HCT116 (cell line): ENCODE measurements at regions not wholly inside any gene's neighbourhood (a gene's known extent, or its start where the extent isn't known, plus 50 kb on each side); places are given as distances from the start of the nearest gene placed in this dataset.
A peak's percentile ranks its signal among the peaks of the same experiment; 100 is the strongest.

ENCODE experiments used
- ATAC-seq: fragments of 200-7000 bp; cut with Tn5 transposase; 2 replicates; pipeline ENCODE4 v1.9.1; 2020; ENCODE audit warnings: mild to moderate bottlenecking, moderate library complexity
- BruUV-seq: library from RNA; stranded (reverse); fragments of 400-500 nt; replicated peaks from 2 replicates; lab custom pipeline; 2021; lab: Mats Ljungman, UMichigan
- CTCF ChIA-PET: fragments of 300-600 bp; sonication (Branson Sonifier 250); formaldehyde crosslinking; loops from one replicate; lab custom pipeline; 2021; ENCODE audit warnings: antibody characterized with exemption; lab: Charles Lee
- POLR2A ChIA-PET: fragments of 300-600, 350-600 bp; sonication (Branson Sonifier 250); formaldehyde crosslinking; loops from one replicate; lab custom pipeline; 2021; ENCODE audit warnings: antibody characterized with exemption; lab: Charles Lee
- RAD21 ChIA-PET, 2 experiments: fragments of 300-600 bp; sonication (Branson Sonifier 250); formaldehyde crosslinking; loops; one replicate each; lab custom pipeline; 2023; ENCODE audit warnings: low total read pairs in 2 of 2; ENCODE audit not compliant: uncharacterized antibody in 2 of 2, unreplicated experiment in 2 of 2, low non-redundant PET in 1 of 2; lab: Charles Lee
- DNase-seq: peaks from one replicate; pipeline ENCODE4 v3.0.0-alpha.2; 2010; ENCODE audit warnings: low read depth, low spot score
- H2AFZ ChIP-seq: fragments of 200-600 bp; shearing (Covaris generic), sonication (generic); 2 replicates; pipeline ENCODE4 v1.6.1; 2017; ENCODE audit warnings: low read depth, mixed run types, mixed read lengths, antibody characterized with exemption, low read length; ENCODE audit not compliant: poor library complexity, severe bottlenecking
- H3K27ac ChIP-seq: 2 replicates; pipeline ENCODE4 v1.5.1; 2012; ENCODE audit warnings: low read depth, low read length
- H3K27me3 ChIP-seq: fragments of 200-600 bp; sonication (generic); 2 replicates; pipeline ENCODE4 v1.6.1; 2016; ENCODE audit warnings: mixed run types, low read length, mixed read lengths; ENCODE audit not compliant: insufficient read depth
- H3K36me3 ChIP-seq, 2 experiments: fragments of 200-500 bp in 1 of 2; fragments of 200-600 bp in 1 of 2; sonication (Bioruptor generic) in 1 of 2; sonication (generic) in 1 of 2; 2 replicates each; pipeline versions ENCODE4 v1.5.1 to v1.6.1; 2014 to 2016; ENCODE audit warnings: low read length in 2 of 2, inconsistent platforms in 1 of 2, mixed read lengths in 1 of 2, mixed run types in 1 of 2; ENCODE audit not compliant: insufficient read depth in 2 of 2, control insufficient read depth in 1 of 2
- H3K4me1 ChIP-seq, 2 experiments: fragments of 200-600 bp in 1 of 2; sonication (generic) in 1 of 2; 2 replicates each; pipeline versions ENCODE4 v1.5.1 to v1.6.1; 2012 to 2017; ENCODE audit warnings: low read length in 2 of 2, inconsistent platforms in 1 of 2, mild to moderate bottlenecking in 1 of 2, mixed read lengths in 1 of 2, mixed run types in 1 of 2, moderate library complexity in 1 of 2; ENCODE audit not compliant: insufficient read depth in 2 of 2, control insufficient read depth in 1 of 2
- H3K4me2 ChIP-seq: fragments of 200-600 bp; sonication (generic); 2 replicates; pipeline ENCODE4 v1.6.1; 2017; ENCODE audit warnings: mixed run types, low read length, mixed read lengths
- H3K4me3 ChIP-seq, 2 experiments: fragments of 200-600 bp in 1 of 2; sonication (generic) in 1 of 2; replicated peaks in 1 of 2; 2 replicates each; pipeline ENCODE4 v1.5.1; 2011 to 2016; ENCODE audit warnings: low read length in 2 of 2, control low read depth in 1 of 2, low read depth in 1 of 2, mild to moderate bottlenecking in 1 of 2, mixed read lengths in 1 of 2, mixed run types in 1 of 2
- H3K79me2 ChIP-seq: fragments of 200-600 bp; sonication (generic); 2 replicates; pipeline ENCODE4 v1.6.1; 2017; ENCODE audit warnings: mild to moderate bottlenecking, mixed run types, low read length, moderate library complexity, mixed read lengths; ENCODE audit not compliant: insufficient read depth
- H3K9ac ChIP-seq: fragments of 200-600 bp; sonication (generic); 2 replicates; pipeline ENCODE4 v1.6.1; 2016; ENCODE audit warnings: low read length, mixed read lengths
- H3K9me2 ChIP-seq: fragments of 200-600 bp; sonication (generic), shearing (Covaris generic); 2 replicates; pipeline ENCODE4 v1.6.1; 2017; ENCODE audit warnings: mixed run types, mild to moderate bottlenecking, moderate library complexity; ENCODE audit not compliant: insufficient read depth
- H3K9me3 ChIP-seq, 2 experiments: fragments of 200-500 bp in 1 of 2; fragments of 200-600 bp in 1 of 2; sonication (Bioruptor generic) in 1 of 2; sonication (generic) in 1 of 2; 2 replicates each; pipeline ENCODE4 v1.6.1; 2014 to 2017; ENCODE audit warnings: low read length in 2 of 2, mixed read lengths in 2 of 2, inconsistent platforms in 1 of 2, low read depth in 1 of 2, mild to moderate bottlenecking in 1 of 2, mixed run types in 1 of 2, moderate library complexity in 1 of 2; ENCODE audit not compliant: control insufficient read depth in 1 of 2, insufficient read depth in 1 of 2
- H4K20me1 ChIP-seq: fragments of 200-600 bp; sonication (generic), shearing (Covaris generic); 2 replicates; pipeline ENCODE4 v1.6.1; 2017; ENCODE audit warnings: mixed run types, mild to moderate bottlenecking, moderate library complexity; ENCODE audit not compliant: insufficient read depth
- CBX3 ChIP-seq: IDR thresholded peaks from 2 replicates; pipeline ENCODE4 v1.6.1; 2012; ENCODE audit warnings: low read depth
- CEBPB ChIP-seq: IDR thresholded peaks from 2 replicates; pipeline ENCODE4 v1.6.1; 2012; ENCODE audit warnings: low read depth
- EZH2 ChIP-seq: fragments of 200-600 bp; sonication (generic); IDR thresholded peaks from 2 replicates; pipeline ENCODE4 v1.6.1; 2017; ENCODE audit warnings: antibody characterized with exemption, mixed run types
- EZH2phosphoT487 ChIP-seq: fragments of 200-600 bp; IDR thresholded peaks from 2 replicates; pipeline ENCODE4 v1.6.1; 2018; ENCODE audit warnings: antibody characterized with exemption, borderline replicate concordance
- FOSL1 ChIP-seq: IDR thresholded peaks from 2 replicates; pipeline ENCODE4 v1.6.1; 2012; ENCODE audit warnings: low read depth
- JUND ChIP-seq: IDR thresholded peaks from 2 replicates; pipeline ENCODE4 v1.6.1; 2012
- POLR2A ChIP-seq: IDR thresholded peaks from 2 replicates; pipeline ENCODE4 v1.7.0; 2011; ENCODE audit warnings: borderline replicate concordance; ENCODE audit not compliant: insufficient read depth, insufficient read length; ENCODE audit errors: extremely low read depth
- POLR2AphosphoS5 ChIP-seq: IDR thresholded peaks from 2 replicates; pipeline ENCODE4 v1.6.1; 2011; ENCODE audit warnings: mild to moderate bottlenecking, low read depth, low read length, moderate library complexity
- SIN3A ChIP-seq: IDR thresholded peaks from 2 replicates; pipeline ENCODE4 v1.6.1; 2012; ENCODE audit warnings: low read depth
- SP1 ChIP-seq: IDR thresholded peaks from 2 replicates; pipeline ENCODE4 v1.6.1; 2012; ENCODE audit warnings: low read depth
- SRF ChIP-seq: IDR thresholded peaks from 2 replicates; pipeline ENCODE4 v1.6.1; 2012; ENCODE audit warnings: low read depth
- TCF7L2 ChIP-seq: IDR thresholded peaks from 2 replicates; pipeline ENCODE4 v1.7.0; 2011; ENCODE audit warnings: borderline replicate concordance, inconsistent platforms; ENCODE audit not compliant: insufficient read depth, insufficient read length; ENCODE audit errors: extremely low read depth
- ZFX ChIP-seq: fragments of 450-650 bp; IDR thresholded peaks from 2 replicates; pipeline ENCODE4 v1.6.1; 2017
- ZNF274 ChIP-seq: fragments of 200-500 bp; sonication (Bioruptor generic); IDR thresholded peaks from 2 replicates; pipeline ENCODE4 v1.6.1; 2014; ENCODE audit warnings: mild to moderate bottlenecking, low read depth, low read length, inconsistent platforms
- intact Hi-C: fragments of 100-400 bp; cut with micrococcal nuclease; formaldehyde crosslinking; loops from 2 replicates; pipeline ENCODE4 v1.10.0; 2022
- TF ChIP-seq, protein P1 (sequence below), 3 experiments: fragments of 200-600 bp in 1 of 3; sonication (generic) in 1 of 3; IDR thresholded peaks in 2 of 3; conservative IDR thresholded peaks in 1 of 3; 2 replicates each; pipeline ENCODE4 v1.5.1; 2012 to 2017; ENCODE audit warnings: low read depth in 2 of 3, low read length in 2 of 3, antibody characterized with exemption in 1 of 3, borderline replicate concordance in 1 of 3, control low read depth in 1 of 3, mild to moderate bottlenecking in 1 of 3, mixed read lengths in 1 of 3, mixed run types in 1 of 3, moderate library complexity in 1 of 3; ENCODE audit not compliant: insufficient read depth in 1 of 3
- TF ChIP-seq, protein P2 (sequence below): IDR thresholded peaks from 2 replicates; pipeline ENCODE4 v1.6.1; 2011; ENCODE audit warnings: mild to moderate bottlenecking, low read length, moderate library complexity; ENCODE audit not compliant: insufficient replicate concordance; ENCODE audit errors: extremely low read depth
- TF ChIP-seq, protein P3 (sequence below): IDR thresholded peaks from 2 replicates; pipeline ENCODE4 v1.6.1; 2012

DNA sequence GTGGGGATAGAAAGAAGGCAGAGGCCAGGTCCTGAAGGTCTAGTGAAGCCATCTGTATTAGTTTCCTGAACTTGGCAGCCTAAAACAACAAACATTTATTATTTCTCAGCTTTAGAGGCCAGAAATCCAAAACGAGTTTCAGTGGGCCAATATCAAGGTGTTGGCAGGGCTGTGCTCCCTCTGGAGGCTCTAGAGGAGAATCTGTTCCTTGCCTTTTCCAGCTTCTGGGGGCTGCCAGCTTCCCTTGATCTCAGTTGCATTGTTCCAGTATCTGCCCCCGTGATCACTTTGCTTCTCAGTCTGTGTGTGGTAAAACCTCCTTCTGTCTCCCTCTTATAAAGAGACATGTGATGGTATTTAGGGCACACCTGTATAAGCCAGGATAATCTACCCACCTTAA is 82.4 kb downstream of the MAFB start:
- Histone ChIP-seq H3K4me3 (no peak overlapping the region), H3K9ac (no peak overlapping the region), H3K36me3 (no peaks in the 10 kb centered on the region), H3K79me2 (no peaks in the 10 kb centered on the region), H3K4me1 (no peaks in the 10 kb centered on the region), H4K20me1 (no peaks in the 10 kb centered on the region), H3K27me3 (peaks cover 29% of the 10 kb centered on the region), H2AFZ (no peak overlapping the region), H3K4me2 (no peak overlapping the region), H3K9me3 (no peaks in the 10 kb centered on the region), H3K9me2 (no peaks in the 10 kb centered on the region), H3K27ac (no peak overlapping the region)
- ChIA-PET POLR2A (no interaction called here), RAD21 (no interaction called here), CTCF (interaction anchor here (1.1 kb wide), 1 partner anchor 135 kb away, joined by 4 read pairs; no protein-coding TSS in a partner anchor)
- TF ChIP-seq SIN3A (no peak), FOSL1 (no peak)
- TF ChIP-seq, protein P1, sequence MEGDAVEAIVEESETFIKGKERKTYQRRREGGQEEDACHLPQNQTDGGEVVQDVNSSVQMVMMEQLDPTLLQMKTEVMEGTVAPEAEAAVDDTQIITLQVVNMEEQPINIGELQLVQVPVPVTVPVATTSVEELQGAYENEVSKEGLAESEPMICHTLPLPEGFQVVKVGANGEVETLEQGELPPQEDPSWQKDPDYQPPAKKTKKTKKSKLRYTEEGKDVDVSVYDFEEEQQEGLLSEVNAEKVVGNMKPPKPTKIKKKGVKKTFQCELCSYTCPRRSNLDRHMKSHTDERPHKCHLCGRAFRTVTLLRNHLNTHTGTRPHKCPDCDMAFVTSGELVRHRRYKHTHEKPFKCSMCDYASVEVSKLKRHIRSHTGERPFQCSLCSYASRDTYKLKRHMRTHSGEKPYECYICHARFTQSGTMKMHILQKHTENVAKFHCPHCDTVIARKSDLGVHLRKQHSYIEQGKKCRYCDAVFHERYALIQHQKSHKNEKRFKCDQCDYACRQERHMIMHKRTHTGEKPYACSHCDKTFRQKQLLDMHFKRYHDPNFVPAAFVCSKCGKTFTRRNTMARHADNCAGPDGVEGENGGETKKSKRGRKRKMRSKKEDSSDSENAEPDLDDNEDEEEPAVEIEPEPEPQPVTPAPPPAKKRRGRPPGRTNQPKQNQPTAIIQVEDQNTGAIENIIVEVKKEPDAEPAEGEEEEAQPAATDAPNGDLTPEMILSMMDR (IDR thresholded peaks at IDR 0.05 in 2 of 3, conservative IDR thresholded peaks at IDR 0.05 in 1 of 3; ENCODE audit: borderline replicate concordance in 1 of 3, insufficient read depth in 1 of 3, low read depth in 2 of 3, low read length in 2 of 3), result peak in 1 of 3 experiments; percentile 15; a peak in 2 of 6 replicates
- no peak for DNase-seq
- no TSS peak for BruUV-seq
- intact Hi-C loops, result no loop called here
- no peak for ATAC-seq

DNA sequence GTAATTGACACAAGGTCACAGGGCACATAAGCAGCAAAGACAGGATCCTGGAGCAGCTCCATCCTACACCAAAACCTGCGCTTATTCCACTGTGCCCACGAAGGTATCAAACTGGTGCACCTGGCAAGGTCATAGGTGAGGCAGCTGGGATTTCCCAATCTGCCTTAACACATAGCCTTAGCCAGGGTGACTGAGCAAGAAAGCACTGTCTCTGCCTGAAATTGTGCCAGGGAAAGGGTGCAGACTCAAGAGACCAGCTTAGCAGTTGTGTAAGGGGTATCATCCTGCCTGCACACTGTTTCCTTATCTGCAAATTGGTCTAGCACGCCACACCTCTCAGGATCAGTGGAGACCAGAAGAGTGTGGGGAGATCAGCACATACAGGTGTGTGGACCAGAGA is 82.8 kb downstream of the MAFB start:
- no peaks in the 10 kb centered on the region for H4K20me1 ChIP-seq
- intact Hi-C loops, result no loop called here
- TF ChIP-seq EZH2phosphoT487 (no peak), CBX3 (no peak), SP1 (no peak), POLR2A (no peak), CEBPB (no peak), POLR2AphosphoS5 (no peak), EZH2 (no peak), TCF7L2 (no peak), SRF (no peak), FOSL1 (no peak), JUND (no peak), SIN3A (no peak), ZFX (no peak), ZNF274 (no peak)
- TF ChIP-seq, protein P2, sequence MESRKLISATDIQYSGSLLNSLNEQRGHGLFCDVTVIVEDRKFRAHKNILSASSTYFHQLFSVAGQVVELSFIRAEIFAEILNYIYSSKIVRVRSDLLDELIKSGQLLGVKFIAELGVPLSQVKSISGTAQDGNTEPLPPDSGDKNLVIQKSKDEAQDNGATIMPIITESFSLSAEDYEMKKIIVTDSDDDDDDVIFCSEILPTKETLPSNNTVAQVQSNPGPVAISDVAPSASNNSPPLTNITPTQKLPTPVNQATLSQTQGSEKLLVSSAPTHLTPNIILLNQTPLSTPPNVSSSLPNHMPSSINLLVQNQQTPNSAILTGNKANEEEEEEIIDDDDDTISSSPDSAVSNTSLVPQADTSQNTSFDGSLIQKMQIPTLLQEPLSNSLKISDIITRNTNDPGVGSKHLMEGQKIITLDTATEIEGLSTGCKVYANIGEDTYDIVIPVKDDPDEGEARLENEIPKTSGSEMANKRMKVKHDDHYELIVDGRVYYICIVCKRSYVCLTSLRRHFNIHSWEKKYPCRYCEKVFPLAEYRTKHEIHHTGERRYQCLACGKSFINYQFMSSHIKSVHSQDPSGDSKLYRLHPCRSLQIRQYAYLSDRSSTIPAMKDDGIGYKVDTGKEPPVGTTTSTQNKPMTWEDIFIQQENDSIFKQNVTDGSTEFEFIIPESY, result no peak
- TF ChIP-seq, protein P3, sequence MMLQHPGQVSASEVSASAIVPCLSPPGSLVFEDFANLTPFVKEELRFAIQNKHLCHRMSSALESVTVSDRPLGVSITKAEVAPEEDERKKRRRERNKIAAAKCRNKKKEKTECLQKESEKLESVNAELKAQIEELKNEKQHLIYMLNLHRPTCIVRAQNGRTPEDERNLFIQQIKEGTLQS, result no peak

More for the DNA sequence above, 82.8 kb downstream of the MAFB start:
- H3K79me2 ChIP-seq, result no peaks in the 10 kb centered on the region
- H2AFZ ChIP-seq, result no peak overlapping the region
- H3K4me1 ChIP-seq, result no peaks in the 10 kb centered on the region
- DNase-seq (no peak), ATAC-seq (no peak)
- ChIA-PET POLR2A (no interaction called here), CTCF (interaction anchor here (1.1 kb wide), 1 partner anchor 135 kb away, joined by 4 read pairs; no protein-coding TSS in a partner anchor), RAD21 (no interaction called here)
- no peak overlapping the region for H3K4me3 ChIP-seq
- no peak overlapping the region for H3K27ac ChIP-seq
- H3K4me2 ChIP-seq, result no peak overlapping the region
- no peak overlapping the region for H3K9ac ChIP-seq
- H3K36me3 ChIP-seq, result no peaks in the 10 kb centered on the region
- peaks cover 26% of the 10 kb centered on the region for H3K27me3 ChIP-seq
- H3K9me2 ChIP-seq, result no peaks in the 10 kb centered on the region
- no TSS peak for BruUV-seq
- no peaks in the 10 kb centered on the region for H3K9me3 ChIP-seq
